Naive thymus-derived CD4-positive, alpha-beta T cell (primary cell): ENCODE measurements at regions not wholly inside any gene's neighbourhood (a gene's known extent, or its start where the extent isn't known, plus 50 kb on each side); places are given as distances from the start of the nearest gene placed in this dataset.

Experiments
- ATAC-seq: fragments of 150-1000 bp; cut with Tn5 transposase; 2 replicates; pipeline ENCODE4 v1.10.0; 2021; ENCODE audit warnings: mild to moderate bottlenecking, moderate library complexity
- CTCF ChIA-PET: fragments of 350-600 bp; sonication (Branson Sonifier 250); formaldehyde crosslinking; loops from one replicate; lab custom pipeline; 2021; ENCODE audit warnings: antibody characterized with exemption; lab: Charles Lee
- POLR2A ChIA-PET: fragments of 350-600 bp; sonication (Branson Sonifier 250); formaldehyde crosslinking; loops from one replicate; lab custom pipeline; 2021; ENCODE audit warnings: antibody characterized with exemption, inconsistent platforms; lab: Charles Lee
- DNase-seq, 9 donors: peaks; one replicate each; pipeline versions ENCODE4 v3.0.0 to v3.0.0-alpha.2; 2020 to 2022; ENCODE audit warnings: mixed read lengths in 1 of 9
- H3K27ac ChIP-seq: one replicate; pipeline ENCODE4 v1.7.0; 2013; ENCODE audit warnings: mild to moderate bottlenecking, low read depth, low read length, moderate library complexity
- H3K27me3 ChIP-seq, 2 donors: one replicate each; pipeline ENCODE4 v1.7.0; 2013; ENCODE audit warnings: low read length in 2 of 2, mild to moderate bottlenecking in 2 of 2, moderate library complexity in 2 of 2; ENCODE audit not compliant: control insufficient read depth in 2 of 2, insufficient read depth in 2 of 2
- H3K36me3 ChIP-seq, 3 experiments: 1 replicate in 2 of 3; 2 replicates in 1 of 3; pipeline ENCODE4 v1.7.0; 2013; ENCODE audit warnings: low read length in 3 of 3, mild to moderate bottlenecking in 3 of 3, moderate library complexity in 1 of 3; ENCODE audit not compliant: insufficient read depth in 3 of 3, control insufficient read depth in 2 of 3
- H3K4me1 ChIP-seq, 2 donors: one replicate each; pipeline ENCODE4 v1.7.0; 2013; ENCODE audit warnings: low read length in 2 of 2, mild to moderate bottlenecking in 2 of 2, moderate library complexity in 1 of 2; ENCODE audit not compliant: control insufficient read depth in 2 of 2, insufficient read depth in 2 of 2
- H3K4me3 ChIP-seq: 2 replicates; pipeline ENCODE4 v1.7.0; 2013; ENCODE audit warnings: mild to moderate bottlenecking, low read length
- H3K9me3 ChIP-seq, 3 experiments: 1 replicate in 2 of 3; 2 replicates in 1 of 3; pipeline ENCODE4 v1.7.0; 2013; ENCODE audit warnings: low read length in 3 of 3; ENCODE audit not compliant: control insufficient read depth in 2 of 3
- H3K27ac Mint-ChIP-seq, 9 donors: one replicate each; pipeline ENCODE4 v1.8.0; 2020 to 2022; ENCODE audit warnings: mixed read lengths in 9 of 9, mild to moderate bottlenecking in 8 of 9, moderate library complexity in 5 of 9, inconsistent platforms in 2 of 9
- H3K27me3 Mint-ChIP-seq, 5 donors: one replicate each; pipeline ENCODE4 v1.8.0; 2021 to 2022; ENCODE audit warnings: mixed read lengths in 5 of 5, mild to moderate bottlenecking in 1 of 5
- H3K36me3 Mint-ChIP-seq, 5 donors: one replicate each; pipeline ENCODE4 v1.8.0; 2020 to 2022; ENCODE audit warnings: mixed read lengths in 5 of 5, mild to moderate bottlenecking in 3 of 5, inconsistent platforms in 1 of 5
- H3K4me1 Mint-ChIP-seq, 7 donors: one replicate each; pipeline ENCODE4 v1.8.0; 2020 to 2022; ENCODE audit warnings: mixed read lengths in 7 of 7, mild to moderate bottlenecking in 3 of 7, inconsistent platforms in 1 of 7
- H3K4me3 Mint-ChIP-seq, 10 donors: one replicate each; pipeline ENCODE4 v1.8.0; 2020 to 2022; ENCODE audit warnings: mild to moderate bottlenecking in 10 of 10, mixed read lengths in 10 of 10, moderate library complexity in 6 of 10, inconsistent platforms in 2 of 10
- H3K9me3 Mint-ChIP-seq, 11 donors: one replicate each; pipeline ENCODE4 v1.8.0; 2020 to 2022; ENCODE audit warnings: mixed read lengths in 11 of 11, mild to moderate bottlenecking in 4 of 11, inconsistent platforms in 1 of 11, moderate library complexity in 1 of 11
- intact Hi-C, 2 donors: fragments of 100-400 bp; cut with micrococcal nuclease; formaldehyde crosslinking; loops; one replicate each; pipeline ENCODE4 v1.15.1; 2023

DNA sequence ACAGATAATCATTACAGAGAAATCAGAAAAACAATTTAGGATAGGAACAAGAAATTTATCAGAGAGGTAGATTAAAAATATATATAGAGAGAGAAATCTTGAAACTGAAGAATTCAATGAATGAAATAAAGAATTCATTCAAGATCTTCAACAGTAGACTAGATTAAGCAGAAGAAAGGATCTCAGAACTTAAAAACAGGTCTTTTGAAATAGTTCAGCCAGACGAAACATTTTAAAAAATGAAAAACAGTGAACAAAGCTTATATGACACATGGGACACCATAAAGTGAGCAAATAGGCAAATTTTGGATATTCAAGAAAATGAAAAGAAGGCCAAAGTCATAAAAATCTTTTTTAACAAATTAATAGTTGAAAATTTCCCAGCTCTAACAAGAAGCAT, 138.8 kb downstream of the CASP12 start:
- CTCF ChIA-PET, result no interaction called here
- Mint-ChIP-seq H3K27me3 (no peaks in the 10 kb centered on the region), H3K4me3 (no peak overlapping the region), H3K36me3 (peaks cover 0 to 34% (median 12%) of the 10 kb centered on the region in 5 donors), H3K4me1 (peaks cover 0 to 12% (median under 1%) of the 10 kb centered on the region in 7 donors), H3K27ac (no peak overlapping the region), H3K9me3 (peaks cover 0 to 26% (median 17%) of the 10 kb centered on the region in 11 donors)
- no peaks in the 10 kb centered on the region for H3K36me3 ChIP-seq
- no peaks in the 10 kb centered on the region for H3K27me3 ChIP-seq
- DNase-seq, result no peak
- H3K9me3 ChIP-seq, result peaks cover 0 to 14% (median 0%) of the 10 kb centered on the region in 3 experiments
- no peak overlapping the region for H3K27ac ChIP-seq
- H3K4me1 ChIP-seq, result peaks cover 0 to 2% of the 10 kb centered on the region in 2 donors
- intact Hi-C loops, result no loop called here
- H3K4me3 ChIP-seq, result no peak overlapping the region
- POLR2A ChIA-PET, result interaction anchor here (1.1 kb wide), 1 partner anchor 23 kb away, joined by 5 read pairs; no protein-coding TSS in a partner anchor
- ATAC-seq, result no peak

DNA sequence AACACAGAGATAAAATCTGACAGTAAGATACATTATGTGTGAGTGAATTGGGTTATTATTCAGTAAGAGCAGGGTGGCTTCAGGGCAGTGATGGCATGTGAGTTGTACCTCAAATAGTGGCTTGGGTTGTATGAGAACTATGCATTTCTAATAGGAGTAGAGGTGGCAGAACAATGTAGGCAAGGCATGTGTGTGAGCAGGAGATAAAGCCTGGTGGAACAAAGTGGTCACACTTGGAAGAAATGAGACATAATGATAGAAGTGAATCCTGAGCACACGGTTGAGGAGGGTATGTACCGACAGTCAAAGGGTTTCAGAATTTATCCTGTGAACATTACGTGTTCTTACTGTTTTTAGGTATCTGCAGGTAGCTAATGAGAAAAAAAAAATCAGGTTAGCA, 159.3 kb downstream of the CASP12 start:
- Mint-ChIP-seq H3K9me3 (peaks cover 0 to 5% (median 0%) of the 10 kb centered on the region in 11 donors), H3K27me3 (no peaks in the 10 kb centered on the region), H3K36me3 (peaks cover 0 to 7% (median 0%) of the 10 kb centered on the region in 5 donors), H3K4me1 (peaks cover 4 to 18% (median 7%) of the 10 kb centered on the region in 7 donors), H3K27ac (no peak overlapping the region), H3K4me3 (no peak overlapping the region)
- intact Hi-C loops, result loop anchor here in 1 of 2 donors (5.0 kb wide), 1 partner anchor 67 kb away; no protein-coding TSS in a partner anchor
- Histone ChIP-seq H3K27ac (no peak overlapping the region), H3K36me3 (no peaks in the 10 kb centered on the region), H3K27me3 (no peaks in the 10 kb centered on the region), H3K4me1 (no peaks in the 10 kb centered on the region), H3K9me3 (no peaks in the 10 kb centered on the region), H3K4me3 (no peak overlapping the region)
- POLR2A ChIA-PET, result no interaction called here
- CTCF ChIA-PET, result no interaction called here
- ATAC-seq (no peak), DNase-seq (no peak)

DNA sequence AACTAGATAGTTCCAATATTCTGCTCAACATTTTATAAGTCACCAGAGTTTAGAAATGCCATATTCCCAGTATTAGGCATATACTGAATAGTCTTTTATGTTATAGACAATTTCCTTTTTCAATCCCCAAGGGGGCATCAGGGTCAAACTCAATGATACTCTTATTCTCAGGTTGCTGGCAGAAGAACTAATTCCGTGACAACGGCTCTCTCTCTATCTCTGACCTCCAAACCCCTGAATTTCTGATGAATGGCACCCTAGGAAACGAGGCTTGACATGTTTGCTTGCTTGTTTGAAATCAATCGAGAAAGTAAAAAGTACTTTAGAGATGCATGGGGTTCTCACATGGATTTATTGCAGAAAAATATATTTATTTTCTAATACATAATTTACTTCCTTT, 160.1 kb downstream of the CASP12 start:
- Histone ChIP-seq H3K9me3 (no peaks in the 10 kb centered on the region), H3K4me3 (no peak overlapping the region), H3K27ac (no peak overlapping the region), H3K36me3 (no peaks in the 10 kb centered on the region), H3K27me3 (no peaks in the 10 kb centered on the region), H3K4me1 (no peaks in the 10 kb centered on the region)
- POLR2A ChIA-PET, result no interaction called here
- H3K27me3 Mint-ChIP-seq, result no peaks in the 10 kb centered on the region
- no peak overlapping the region for H3K4me3 Mint-ChIP-seq
- no peak overlapping the region for H3K27ac Mint-ChIP-seq
- peaks cover 0 to 7% (median 0%) of the 10 kb centered on the region in 5 donors for H3K36me3 Mint-ChIP-seq
- ATAC-seq (no peak), DNase-seq (no peak)
- H3K4me1 Mint-ChIP-seq, result peaks cover 4 to 18% (median 7%) of the 10 kb centered on the region in 7 donors
- intact Hi-C loops, result loop anchor here in 1 of 2 donors (5.0 kb wide), 1 partner anchor 66 kb away; no protein-coding TSS in a partner anchor
- peaks cover 0 to 5% (median 0%) of the 10 kb centered on the region in 11 donors for H3K9me3 Mint-ChIP-seq
- CTCF ChIA-PET, result no interaction called here

DNA sequence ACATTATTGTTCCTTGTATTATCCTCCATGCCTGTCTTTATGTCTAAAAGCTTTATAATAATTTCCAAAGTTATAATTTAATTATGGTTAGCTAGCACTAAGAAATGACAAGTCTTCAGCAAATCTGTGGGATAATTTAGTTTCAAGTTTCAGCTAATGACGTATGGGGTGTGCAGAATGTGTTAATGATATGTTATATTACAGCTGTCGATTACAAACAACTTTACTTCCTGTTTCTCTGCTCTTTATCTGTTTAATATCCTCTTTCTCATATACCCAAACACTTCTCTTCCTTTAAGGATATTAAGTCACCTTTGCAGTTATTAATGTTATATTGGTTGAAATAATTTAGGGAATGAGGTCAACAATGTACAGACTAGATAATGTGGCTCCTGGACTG, 161.8 kb downstream of the CASP12 start:
- H3K9me3 ChIP-seq, result no peaks in the 10 kb centered on the region
- no peaks in the 10 kb centered on the region for H3K27me3 ChIP-seq
- intact Hi-C loops, result loop anchor here in 1 of 2 donors (5.0 kb wide), 1 partner anchor 64 kb away; no protein-coding TSS in a partner anchor
- H3K27me3 Mint-ChIP-seq, result no peaks in the 10 kb centered on the region
- CTCF ChIA-PET, result no interaction called here
- DNase-seq, result no peak
- peaks cover 5 to 22% (median 11%) of the 10 kb centered on the region in 7 donors for H3K4me1 Mint-ChIP-seq
- peaks cover 0 to 9% (median 0%) of the 10 kb centered on the region in 11 donors for H3K9me3 Mint-ChIP-seq
- H3K4me3 Mint-ChIP-seq, result no peak overlapping the region
- H3K27ac ChIP-seq, result no peak overlapping the region
- peaks cover 0 to 7% (median 0%) of the 10 kb centered on the region in 5 donors for H3K36me3 Mint-ChIP-seq
- ATAC-seq, result peak; percentile 36
- H3K36me3 ChIP-seq, result no peaks in the 10 kb centered on the region
- no peak overlapping the region for H3K4me3 ChIP-seq
- H3K4me1 ChIP-seq, result no peaks in the 10 kb centered on the region
- H3K27ac Mint-ChIP-seq, result no peak overlapping the region
- POLR2A ChIA-PET, result interaction anchor here (1.0 kb wide), 1 partner anchor 23 kb away, joined by 5 read pairs; no protein-coding TSS in a partner anchor

DNA sequence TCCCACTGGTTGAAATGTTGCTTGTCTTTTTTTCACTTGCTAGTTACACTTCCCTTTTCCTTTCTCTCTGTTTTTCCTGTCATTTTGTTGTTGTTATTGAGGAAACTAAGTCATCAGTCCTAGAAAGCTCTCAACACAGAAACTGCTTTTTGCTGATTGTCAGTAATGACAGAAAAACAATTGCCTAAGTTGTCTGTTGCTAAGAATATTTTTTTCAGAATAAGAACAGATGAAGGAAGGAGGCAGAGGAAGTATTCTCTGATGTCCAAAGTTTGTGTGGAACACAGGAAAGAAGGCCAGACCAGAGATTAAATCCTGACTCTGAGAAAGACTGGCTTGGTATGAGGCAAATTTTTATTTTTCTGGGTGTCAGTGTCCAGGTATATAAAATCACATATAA, 163.3 kb downstream of the CASP12 start:
- Histone ChIP-seq H3K27me3 (no peaks in the 10 kb centered on the region), H3K9me3 (no peaks in the 10 kb centered on the region), H3K4me1 (no peaks in the 10 kb centered on the region), H3K27ac (no peak overlapping the region), H3K36me3 (no peaks in the 10 kb centered on the region), H3K4me3 (no peak overlapping the region)
- Mint-ChIP-seq H3K36me3 (peaks cover 0 to 6% (median 0%) of the 10 kb centered on the region in 5 donors), H3K4me3 (no peak overlapping the region), H3K4me1 (peaks cover 5 to 22% (median 11%) of the 10 kb centered on the region in 7 donors), H3K9me3 (peaks cover 0 to 9% (median 0%) of the 10 kb centered on the region in 11 donors), H3K27me3 (no peaks in the 10 kb centered on the region), H3K27ac (peak overlapping the region in 1 of 9 donors; percentile 11)
- POLR2A ChIA-PET, result no interaction called here
- ATAC-seq, result no peak
- DNase-seq, result no peak
- CTCF ChIA-PET, result no interaction called here
- intact Hi-C loops, result loop anchor here in 1 of 2 donors (5.0 kb wide), 1 partner anchor 63 kb away; no protein-coding TSS in a partner anchor

DNA sequence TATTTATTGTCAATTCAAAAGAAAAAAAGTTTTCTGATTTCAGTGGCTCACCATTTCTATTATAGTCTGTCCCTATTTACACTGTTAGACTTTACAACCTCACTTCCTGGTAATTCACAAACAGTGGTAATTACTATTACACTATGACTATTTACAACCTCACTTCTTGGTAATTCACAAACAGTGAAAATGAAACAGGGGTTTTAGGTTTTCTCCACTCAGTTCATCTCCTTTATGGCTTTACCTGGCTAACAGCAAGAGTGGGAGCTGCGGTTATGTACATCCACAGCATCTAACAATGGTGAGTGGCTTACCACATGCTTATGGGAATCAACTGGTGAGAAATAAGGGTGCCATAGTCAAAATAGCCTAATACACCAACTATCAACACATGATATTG, 166.4 kb downstream of the CASP12 start:
- Histone ChIP-seq H3K9me3 (no peaks in the 10 kb centered on the region), H3K36me3 (no peaks in the 10 kb centered on the region), H3K4me1 (no peaks in the 10 kb centered on the region), H3K4me3 (no peak overlapping the region), H3K27me3 (no peaks in the 10 kb centered on the region), H3K27ac (no peak overlapping the region)
- CTCF ChIA-PET, result no interaction called here
- Mint-ChIP-seq H3K27me3 (no peaks in the 10 kb centered on the region), H3K4me1 (peaks cover 2 to 26% (median 11%) of the 10 kb centered on the region in 7 donors), H3K9me3 (peaks cover 0 to 7% (median 0%) of the 10 kb centered on the region in 11 donors), H3K4me3 (no peak overlapping the region), H3K27ac (peak overlapping the region in 1 of 9 donors; percentile 64), H3K36me3 (no peaks in the 10 kb centered on the region)
- no peak for DNase-seq
- POLR2A ChIA-PET, result no interaction called here
- ATAC-seq, result no peak
- intact Hi-C loops, result loop anchor here in 1 of 2 donors (2.0 kb wide), 1 partner anchor 25 kb away; no protein-coding TSS in a partner anchor

DNA sequence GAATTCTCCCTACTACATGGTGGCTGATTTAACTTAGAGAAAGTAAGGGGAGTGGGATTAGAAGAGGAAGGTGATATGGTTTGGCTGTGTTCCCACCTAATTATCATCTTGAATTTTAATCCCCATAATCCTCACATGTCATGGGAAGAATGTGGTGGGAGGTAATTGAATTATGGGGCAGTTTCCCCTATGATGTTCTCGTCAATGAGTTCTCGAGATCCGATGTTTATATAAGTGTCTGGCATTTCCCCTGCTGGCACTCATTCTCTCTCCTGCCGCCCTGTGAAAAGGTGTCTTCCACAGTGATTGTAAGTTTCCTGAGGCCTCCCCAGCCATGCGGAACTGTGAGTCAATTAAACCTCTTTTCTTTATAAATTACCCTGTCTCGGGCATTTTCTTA, 169.3 kb downstream of the CASP12 start:
- Histone ChIP-seq H3K27ac (no peak overlapping the region), H3K36me3 (no peaks in the 10 kb centered on the region), H3K27me3 (no peaks in the 10 kb centered on the region), H3K9me3 (no peaks in the 10 kb centered on the region), H3K4me3 (no peak overlapping the region), H3K4me1 (no peaks in the 10 kb centered on the region)
- H3K27ac Mint-ChIP-seq, result no peak overlapping the region
- no peak overlapping the region for H3K4me3 Mint-ChIP-seq
- peaks cover 0 to 11% (median 0%) of the 10 kb centered on the region in 11 donors for H3K9me3 Mint-ChIP-seq
- intact Hi-C loops, result loop anchor here in 1 of 2 donors (5.0 kb wide), 1 partner anchor 77 kb away; no protein-coding TSS in a partner anchor
- ChIA-PET POLR2A (no interaction called here), CTCF (no interaction called here)
- peaks cover 0 to 3% (median 0%) of the 10 kb centered on the region in 5 donors for H3K36me3 Mint-ChIP-seq
- H3K4me1 Mint-ChIP-seq, result peaks cover 0 to 20% (median 13%) of the 10 kb centered on the region in 7 donors
- ATAC-seq (no peak), DNase-seq (no peak)
- H3K27me3 Mint-ChIP-seq, result no peaks in the 10 kb centered on the region
